Glomerular visceral epithelial cell (primary cell): ENCODE measurements at regions not wholly inside any gene's neighbourhood (a gene's known extent, or its start where the extent isn't known, plus 50 kb on each side); places are given as distances from the start of the nearest gene placed in this dataset.

ENCODE experiments used
- DNase-seq: peaks from one replicate; pipeline ENCODE4 v3.0.0-alpha.2; 2016; ENCODE audit errors: extremely low spot score

- no peak for DNase-seq
Observed at GRCh38 chr3:72490688-72491435, 357.4 kb downstream of the SHQ1 start.

GRCh38 chr3:72489901-72490300 lies 358.3 kb downstream of the SHQ1 start:
- DNase-seq: no peak

GRCh38 chr3:72488738-72489035 lies 359.6 kb downstream of the SHQ1 start:
- peak; percentile 87 for DNase-seq

- DNase-seq: no peak
Observed at GRCh38 chr3:72487946-72488737, 360.1 kb downstream of the SHQ1 start.

- peak; percentile 97 for DNase-seq
Observed at GRCh38 chr3:72487078-72487765, 361.0 kb downstream of the SHQ1 start.

- DNase-seq: no peak
Observed at GRCh38 chr3:72485641-72486040, 362.6 kb downstream of the SHQ1 start.

- DNase-seq: no peak
Observed at GRCh38 chr3:72483554-72484104, 364.6 kb downstream of the SHQ1 start.

- peak; percentile 91 for DNase-seq
Observed at GRCh38 chr3:72482589-72483321, 365.5 kb downstream of the SHQ1 start.

GRCh38 chr3:72481542-72481941 lies 366.7 kb downstream of the SHQ1 start:
- DNase-seq: no peak

- no peak for DNase-seq
Observed at GRCh38 chr3:72480366-72480765, 367.9 kb downstream of the SHQ1 start.

GRCh38 chr3:72479651-72480215 lies 368.5 kb downstream of the SHQ1 start:
- DNase-seq: no peak

- no peak for DNase-seq
Observed at GRCh38 chr3:72476139-72476483, 372.1 kb downstream of the SHQ1 start.

GRCh38 chr3:72475258-72476138 lies 372.7 kb downstream of the SHQ1 start:
- DNase-seq: no peak

GRCh38 chr3:72474775-72475174 lies 373.5 kb downstream of the SHQ1 start:
- no peak for DNase-seq

GRCh38 chr3:72473156-72473555 lies 375.1 kb downstream of the SHQ1 start:
- DNase-seq: no peak

- DNase-seq: no peak
Observed at GRCh38 chr3:72470904-72471417, 377.3 kb downstream of the SHQ1 start.

GRCh38 chr3:72465853-72466252 lies 382.4 kb downstream of the SHQ1 start:
- no peak for DNase-seq

- no peak for DNase-seq
Observed at GRCh38 chr3:72463083-72463482, 385.2 kb downstream of the SHQ1 start.

GRCh38 chr3:72462595-72463011 lies 385.6 kb downstream of the SHQ1 start:
- no peak for DNase-seq

- DNase-seq: no peak
Observed at GRCh38 chr3:72461787-72462186, 386.5 kb downstream of the SHQ1 start.
